Stimulated activated CD4-positive, alpha-beta T cell treated with anti-CD3 and anti-CD28 coated beads, Interleukin-1b, Interleukin-23, amount 100 ng/mL, for 48 hours (primary cell): ENCODE measurements at regions not wholly inside any gene's neighbourhood (a gene's known extent, or its start where the extent isn't known, plus 50 kb on each side); places are given as distances from the start of the nearest gene placed in this dataset.
"Not testable (repeated sequence)": the region's sequence is repeated elsewhere in the genome, so short reads cannot be mapped to it uniquely, and the experiment has no call there.

Experiments
- DNase-seq: peaks from one replicate; pipeline ENCODE4 v3.0.0-alpha.2; 2020

GRCh38 chr12:5328669-5329517 lies 103.0 kb upstream of the NTF3 start:
- no peak for DNase-seq

- no peak for DNase-seq
These were observed 99.4 kb upstream of the NTF3 start for GRCh38 chr12:5332551-5332950.

- DNase-seq, result no peak
These were observed 98.8 kb upstream of the NTF3 start for GRCh38 chr12:5333096-5333495.

GRCh38 chr12:5335069-5335468 lies 96.8 kb upstream of the NTF3 start:
- no peak for DNase-seq

GRCh38 chr12:5341086-5341485 lies 90.8 kb upstream of the NTF3 start:
- DNase-seq, result not testable (repeated sequence)

GRCh38 chr12:5343711-5344110 lies 88.2 kb upstream of the NTF3 start:
- DNase-seq, result no peak

GRCh38 chr12:5344131-5344530 lies 87.8 kb upstream of the NTF3 start:
- no peak for DNase-seq

- DNase-seq, result no peak
These were observed 86.4 kb upstream of the NTF3 start for GRCh38 chr12:5345534-5345933.

GRCh38 chr12:5348057-5348456 lies 83.9 kb upstream of the NTF3 start:
- no peak for DNase-seq

- DNase-seq, result no peak
These were observed 83.4 kb upstream of the NTF3 start for GRCh38 chr12:5348491-5348890.

GRCh38 chr12:5364036-5364770 lies 67.7 kb upstream of the NTF3 start:
- DNase-seq, result no peak

- DNase-seq, result no peak
These were observed 62.6 kb upstream of the NTF3 start for GRCh38 chr12:5369298-5369697.

GRCh38 chr12:5371631-5372030 lies 60.3 kb upstream of the NTF3 start:
- no peak for DNase-seq

- no peak for DNase-seq
These were observed 57.2 kb upstream of the NTF3 start for GRCh38 chr12:5374713-5375112.

GRCh38 chr12:5375547-5376295 lies 56.2 kb upstream of the NTF3 start:
- DNase-seq, result no peak

- DNase-seq, result no peak
These were observed 55.2 kb upstream of the NTF3 start for GRCh38 chr12:5376591-5377207.

GRCh38 chr12:5377997-5378592 lies 53.8 kb upstream of the NTF3 start:
- DNase-seq, result no peak

- DNase-seq, result no peak
These were observed 52.0 kb upstream of the NTF3 start for GRCh38 chr12:5379749-5380496.
